GM06990 (cell line): ENCODE measurements at regions not wholly inside any gene's neighbourhood (a gene's known extent, or its start where the extent isn't known, plus 50 kb on each side); places are given as distances from the start of the nearest gene placed in this dataset.

ENCODE experiments used
- DNase-seq: peaks from one replicate; pipeline ENCODE4 v3.0.0-alpha.2; 2011; ENCODE audit not compliant: insufficient read length; ENCODE audit errors: extremely low read depth
- H3K27me3 ChIP-seq: replicated peaks from 2 replicates; pipeline ENCODE4 v1.6.0; 2011; ENCODE audit warnings: low read length; ENCODE audit not compliant: control insufficient read depth, insufficient read depth
- H3K36me3 ChIP-seq: 2 replicates; pipeline ENCODE4 v1.5.1; 2011; ENCODE audit warnings: low read length; ENCODE audit not compliant: control insufficient read depth, insufficient read depth
- H3K4me3 ChIP-seq: replicated peaks from 2 replicates; pipeline ENCODE4 v1.5.1; 2011; ENCODE audit warnings: low read depth, mild to moderate bottlenecking, control low read depth, low read length
- CTCF ChIP-seq: IDR thresholded peaks from 2 replicates; pipeline ENCODE4 v1.5.1; 2011; ENCODE audit warnings: low read length, control low read depth, mild to moderate bottlenecking, inconsistent platforms; ENCODE audit not compliant: insufficient read depth, poor library complexity, severe bottlenecking

GRCh38 chrX:39670281-39670680, 427.5 kb downstream of the BCOR start:
- no peaks in the 10 kb centered on the region for H3K36me3 ChIP-seq
- no peak overlapping the region for H3K4me3 ChIP-seq
- TF ChIP-seq CTCF: no peak
- DNase-seq: no peak
- no peaks in the 10 kb centered on the region; the same call in 1 of the 2 replicates for H3K27me3 ChIP-seq

- TF ChIP-seq CTCF: no peak
- Histone ChIP-seq H3K27me3 (no peaks in the 10 kb centered on the region; the same call in 1 of the 2 replicates), H3K4me3 (no peak overlapping the region), H3K36me3 (no peaks in the 10 kb centered on the region)
- DNase-seq: no peak
These were observed 425.4 kb downstream of the BCOR start for GRCh38 chrX:39672405-39672804.

GRCh38 chrX:39674490-39675161, 423.1 kb downstream of the BCOR start:
- H3K4me3 ChIP-seq: no peak overlapping the region
- H3K36me3 ChIP-seq: no peaks in the 10 kb centered on the region
- no peak for TF ChIP-seq CTCF
- no peak for DNase-seq
- H3K27me3 ChIP-seq: no peaks in the 10 kb centered on the region; the same call in 1 of the 2 replicates

GRCh38 chrX:39675162-39675553, 422.6 kb downstream of the BCOR start:
- no peak for DNase-seq
- no peak for TF ChIP-seq CTCF
- Histone ChIP-seq H3K36me3 (no peaks in the 10 kb centered on the region), H3K4me3 (no peak overlapping the region), H3K27me3 (no peaks in the 10 kb centered on the region; the same call in 1 of the 2 replicates)

- H3K36me3 ChIP-seq: no peaks in the 10 kb centered on the region
- TF ChIP-seq CTCF: no peak
- DNase-seq: no peak
- no peaks in the 10 kb centered on the region; the same call in 1 of the 2 replicates for H3K27me3 ChIP-seq
- no peak overlapping the region for H3K4me3 ChIP-seq
These were observed 422.1 kb downstream of the BCOR start for GRCh38 chrX:39675619-39676018.
